GM23338 (cell line): ENCODE measurements at regions not wholly inside any gene's neighbourhood (a gene's known extent, or its start where the extent isn't known, plus 50 kb on each side); places are given as distances from the start of the nearest gene placed in this dataset.

Source experiments
- ATAC-seq: fragments of 200-7000 bp; cut with Tn5 transposase; 3 replicates; pipeline ENCODE4 v1.9.1; 2020
- DNase-seq: peaks from one replicate; pipeline ENCODE4 v3.0.0-alpha.2; 2015; ENCODE audit warnings: low spot score
- H2AFZ ChIP-seq: fragments of 200-600 bp; sonication (generic); 2 replicates; pipeline ENCODE4 v1.8.0; 2016; ENCODE audit warnings: antibody characterized with exemption, mild to moderate bottlenecking, moderate library complexity
- H3F3A ChIP-seq: fragments of 200-600 bp; sonication (generic); replicated peaks from 2 replicates; pipeline ENCODE4 v1.8.0; 2017; ENCODE audit warnings: antibody characterized with exemption, mixed run types, low read depth
- H3K27ac ChIP-seq: fragments of 200-600 bp; sonication (generic); 2 replicates; pipeline ENCODE4 v1.6.1; 2016; ENCODE audit warnings: low read depth
- H3K27me3 ChIP-seq: fragments of 200-600 bp; sonication (generic); 2 replicates; pipeline ENCODE4 v1.8.0; 2016; ENCODE audit warnings: mild to moderate bottlenecking, mixed run types, moderate library complexity; ENCODE audit not compliant: insufficient read depth
- H3K36me3 ChIP-seq: fragments of 200-600 bp; sonication (generic); 2 replicates; pipeline ENCODE4 v1.8.0; 2016; ENCODE audit warnings: mild to moderate bottlenecking; ENCODE audit not compliant: insufficient read depth
- H3K4me1 ChIP-seq: fragments of 200-600 bp; sonication (generic); 2 replicates; pipeline ENCODE4 v1.8.0; 2016; ENCODE audit warnings: mild to moderate bottlenecking, moderate library complexity; ENCODE audit not compliant: insufficient read depth
- H3K4me2 ChIP-seq: fragments of 200-600 bp; sonication (generic); 2 replicates; pipeline ENCODE4 v1.7.1; 2017; ENCODE audit warnings: mixed run types
- H3K4me3 ChIP-seq: fragments of 200-600 bp; sonication (generic); 2 replicates; pipeline ENCODE4 v1.6.1; 2016; ENCODE audit warnings: mixed run types
- H3K79me2 ChIP-seq: fragments of 200-600 bp; sonication (generic); replicated peaks from 2 replicates; pipeline ENCODE4 v1.8.0; 2017; ENCODE audit warnings: mild to moderate bottlenecking; ENCODE audit not compliant: insufficient read depth
- H3K9me2 ChIP-seq: fragments of 200-600 bp; sonication (generic); 2 replicates; pipeline ENCODE4 v1.8.0; 2017; ENCODE audit not compliant: insufficient read depth
- H4K20me1 ChIP-seq: fragments of 200-600 bp; sonication (generic); replicated peaks from 2 replicates; pipeline ENCODE4 v1.8.0; 2017; ENCODE audit warnings: mild to moderate bottlenecking; ENCODE audit not compliant: insufficient read depth
- H3K27ac Mint-ChIP-seq: 2 replicates; pipeline ENCODE4 v1.8.0; 2020; ENCODE audit warnings: inconsistent platforms, mild to moderate bottlenecking, moderate library complexity, mixed read lengths
- H3K27me3 Mint-ChIP-seq: 3 replicates; pipeline ENCODE4 v1.8.0; 2022; ENCODE audit warnings: low read depth, mild to moderate bottlenecking, moderate library complexity, mixed read lengths, inconsistent platforms; ENCODE audit not compliant: insufficient read depth, poor library complexity
- H3K36me3 Mint-ChIP-seq: 3 replicates; pipeline ENCODE4 v1.8.0; 2021; ENCODE audit warnings: low read depth, mild to moderate bottlenecking, inconsistent platforms, moderate library complexity, mixed read lengths
- H3K4me1 Mint-ChIP-seq: 3 replicates; pipeline ENCODE4 v1.8.0; 2020; ENCODE audit warnings: mild to moderate bottlenecking, inconsistent platforms, mixed read lengths
- H3K4me3 Mint-ChIP-seq: 3 replicates; pipeline ENCODE4 v1.8.0; 2021; ENCODE audit warnings: moderate library complexity, mild to moderate bottlenecking, inconsistent platforms, mixed read lengths
- H3K9me3 Mint-ChIP-seq: 3 replicates; pipeline ENCODE4 v1.8.0; 2020; ENCODE audit warnings: moderate library complexity, mild to moderate bottlenecking, inconsistent platforms, mixed read lengths
- CREB1 ChIP-seq: fragments of 250-450 bp; sonication (Bioruptor Pico); IDR thresholded peaks from 2 replicates; pipeline ENCODE4 v1.5.0; 2020; ENCODE audit warnings: low read depth, mild to moderate bottlenecking, moderate library complexity
- EZH2 ChIP-seq: fragments of 200-600 bp; sonication (generic); IDR thresholded peaks from one replicate; pipeline ENCODE4 v1.8.0; 2017; ENCODE audit warnings: antibody characterized with exemption, mild to moderate bottlenecking, low read depth; ENCODE audit not compliant: unreplicated experiment
- JUNB ChIP-seq: IDR thresholded peaks from one replicate; pipeline ENCODE4 v1.6.1; 2016; ENCODE audit warnings: antibody characterized with exemption; ENCODE audit not compliant: unreplicated experiment
- POLR2AphosphoS5 ChIP-seq: IDR thresholded peaks from 2 replicates; pipeline ENCODE4 v1.6.1; 2016; ENCODE audit warnings: antibody characterized with exemption, low read depth
- ZNF114 ChIP-seq: fragments of 250-450 bp; sonication (Bioruptor Pico); IDR thresholded peaks from 2 replicates; pipeline ENCODE4 v1.5.0; 2020; ENCODE audit warnings: mild to moderate bottlenecking, moderate library complexity
- ZNF331 ChIP-seq: fragments of 250-450 bp; sonication (Bioruptor Pico); IDR thresholded peaks from 2 replicates; pipeline ENCODE4 v1.5.0; 2020; ENCODE audit warnings: low read depth, mild to moderate bottlenecking, moderate library complexity
- TF ChIP-seq, protein P1 (sequence below): fragments of 250-450 bp; sonication (Bioruptor Pico); IDR thresholded peaks from 2 replicates; pipeline ENCODE4 v1.5.0; 2020; ENCODE audit warnings: mild to moderate bottlenecking, moderate library complexity
- TF ChIP-seq, protein P2 (sequence below): IDR thresholded peaks from 2 replicates; pipeline ENCODE4 v1.6.1; 2016; ENCODE audit warnings: antibody characterized with exemption

DNA sequence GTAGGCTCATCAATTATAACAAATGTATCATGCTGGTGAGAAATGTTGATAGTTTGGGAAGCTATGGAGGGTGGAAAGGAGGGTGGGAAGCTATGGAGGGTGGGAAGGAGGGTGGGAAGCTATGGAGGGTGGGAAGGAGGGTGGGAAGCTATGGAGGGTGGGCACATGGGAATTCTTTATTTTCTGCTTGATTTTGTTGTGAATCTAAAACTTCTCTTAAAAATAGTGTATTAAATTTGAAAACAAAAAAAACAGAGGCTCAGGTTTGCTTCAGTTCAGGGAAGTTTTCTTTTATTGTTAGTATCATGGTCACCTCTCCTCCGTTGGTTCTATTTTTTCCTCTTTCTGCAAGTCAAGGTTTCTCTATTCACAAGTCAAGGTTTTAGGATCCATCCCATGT lies 106.4 kb downstream of the SOD2 start (continued):
- TF ChIP-seq, protein P1, sequence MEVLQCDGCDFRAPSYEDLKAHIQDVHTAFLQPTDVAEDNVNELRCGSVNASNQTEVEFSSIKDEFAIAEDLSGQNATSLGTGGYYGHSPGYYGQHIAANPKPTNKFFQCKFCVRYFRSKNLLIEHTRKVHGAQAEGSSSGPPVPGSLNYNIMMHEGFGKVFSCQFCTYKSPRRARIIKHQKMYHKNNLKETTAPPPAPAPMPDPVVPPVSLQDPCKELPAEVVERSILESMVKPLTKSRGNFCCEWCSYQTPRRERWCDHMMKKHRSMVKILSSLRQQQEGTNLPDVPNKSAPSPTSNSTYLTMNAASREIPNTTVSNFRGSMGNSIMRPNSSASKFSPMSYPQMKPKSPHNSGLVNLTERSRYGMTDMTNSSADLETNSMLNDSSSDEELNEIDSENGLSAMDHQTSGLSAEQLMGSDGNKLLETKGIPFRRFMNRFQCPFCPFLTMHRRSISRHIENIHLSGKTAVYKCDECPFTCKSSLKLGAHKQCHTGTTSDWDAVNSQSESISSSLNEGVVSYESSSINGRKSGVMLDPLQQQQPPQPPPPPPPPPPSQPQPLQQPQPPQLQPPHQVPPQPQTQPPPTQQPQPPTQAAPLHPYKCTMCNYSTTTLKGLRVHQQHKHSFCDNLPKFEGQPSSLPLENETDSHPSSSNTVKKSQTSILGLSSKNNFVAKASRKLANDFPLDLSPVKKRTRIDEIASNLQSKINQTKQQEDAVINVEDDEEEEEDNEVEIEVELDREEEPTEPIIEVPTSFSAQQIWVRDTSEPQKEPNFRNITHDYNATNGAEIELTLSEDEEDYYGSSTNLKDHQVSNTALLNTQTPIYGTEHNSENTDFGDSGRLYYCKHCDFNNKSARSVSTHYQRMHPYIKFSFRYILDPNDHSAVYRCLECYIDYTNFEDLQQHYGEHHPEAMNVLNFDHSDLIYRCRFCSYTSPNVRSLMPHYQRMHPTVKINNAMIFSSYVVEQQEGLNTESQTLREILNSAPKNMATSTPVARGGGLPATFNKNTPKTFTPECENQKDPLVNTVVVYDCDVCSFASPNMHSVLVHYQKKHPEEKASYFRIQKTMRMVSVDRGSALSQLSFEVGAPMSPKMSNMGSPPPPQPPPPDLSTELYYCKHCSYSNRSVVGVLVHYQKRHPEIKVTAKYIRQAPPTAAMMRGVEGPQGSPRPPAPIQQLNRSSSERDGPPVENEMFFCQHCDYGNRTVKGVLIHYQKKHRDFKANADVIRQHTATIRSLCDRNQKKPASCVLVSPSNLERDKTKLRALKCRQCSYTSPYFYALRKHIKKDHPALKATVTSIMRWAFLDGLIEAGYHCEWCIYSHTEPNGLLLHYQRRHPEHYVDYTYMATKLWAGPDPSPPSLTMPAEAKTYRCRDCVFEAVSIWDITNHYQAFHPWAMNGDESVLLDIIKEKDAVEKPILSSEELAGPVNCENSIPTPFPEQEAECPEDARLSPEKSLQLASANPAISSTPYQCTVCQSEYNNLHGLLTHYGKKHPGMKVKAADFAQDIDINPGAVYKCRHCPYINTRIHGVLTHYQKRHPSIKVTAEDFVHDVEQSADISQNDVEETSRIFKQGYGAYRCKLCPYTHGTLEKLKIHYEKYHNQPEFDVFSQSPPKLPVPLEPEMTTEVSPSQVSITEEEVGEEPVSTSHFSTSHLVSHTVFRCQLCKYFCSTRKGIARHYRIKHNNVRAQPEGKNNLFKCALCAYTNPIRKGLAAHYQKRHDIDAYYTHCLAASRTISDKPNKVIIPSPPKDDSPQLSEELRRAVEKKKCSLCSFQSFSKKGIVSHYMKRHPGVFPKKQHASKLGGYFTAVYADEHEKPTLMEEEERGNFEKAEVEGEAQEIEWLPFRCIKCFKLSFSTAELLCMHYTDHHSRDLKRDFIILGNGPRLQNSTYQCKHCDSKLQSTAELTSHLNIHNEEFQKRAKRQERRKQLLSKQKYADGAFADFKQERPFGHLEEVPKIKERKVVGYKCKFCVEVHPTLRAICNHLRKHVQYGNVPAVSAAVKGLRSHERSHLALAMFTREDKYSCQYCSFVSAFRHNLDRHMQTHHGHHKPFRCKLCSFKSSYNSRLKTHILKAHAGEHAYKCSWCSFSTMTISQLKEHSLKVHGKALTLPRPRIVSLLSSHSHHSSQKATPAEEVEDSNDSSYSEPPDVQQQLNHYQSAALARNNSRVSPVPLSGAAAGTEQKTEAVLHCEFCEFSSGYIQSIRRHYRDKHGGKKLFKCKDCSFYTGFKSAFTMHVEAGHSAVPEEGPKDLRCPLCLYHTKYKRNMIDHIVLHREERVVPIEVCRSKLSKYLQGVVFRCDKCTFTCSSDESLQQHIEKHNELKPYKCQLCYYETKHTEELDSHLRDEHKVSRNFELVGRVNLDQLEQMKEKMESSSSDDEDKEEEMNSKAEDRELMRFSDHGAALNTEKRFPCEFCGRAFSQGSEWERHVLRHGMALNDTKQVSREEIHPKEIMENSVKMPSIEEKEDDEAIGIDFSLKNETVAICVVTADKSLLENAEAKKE (CRISPR knock-in tag): no peak
- TF ChIP-seq ZNF331 (CRISPR knock-in tag) (no peak), CREB1 (CRISPR knock-in tag) (no peak), EZH2 (no peak), ZNF114 (CRISPR knock-in tag) (no peak)
- TF ChIP-seq, protein P2, sequence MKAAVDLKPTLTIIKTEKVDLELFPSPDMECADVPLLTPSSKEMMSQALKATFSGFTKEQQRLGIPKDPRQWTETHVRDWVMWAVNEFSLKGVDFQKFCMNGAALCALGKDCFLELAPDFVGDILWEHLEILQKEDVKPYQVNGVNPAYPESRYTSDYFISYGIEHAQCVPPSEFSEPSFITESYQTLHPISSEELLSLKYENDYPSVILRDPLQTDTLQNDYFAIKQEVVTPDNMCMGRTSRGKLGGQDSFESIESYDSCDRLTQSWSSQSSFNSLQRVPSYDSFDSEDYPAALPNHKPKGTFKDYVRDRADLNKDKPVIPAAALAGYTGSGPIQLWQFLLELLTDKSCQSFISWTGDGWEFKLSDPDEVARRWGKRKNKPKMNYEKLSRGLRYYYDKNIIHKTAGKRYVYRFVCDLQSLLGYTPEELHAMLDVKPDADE: no peak

DNA sequence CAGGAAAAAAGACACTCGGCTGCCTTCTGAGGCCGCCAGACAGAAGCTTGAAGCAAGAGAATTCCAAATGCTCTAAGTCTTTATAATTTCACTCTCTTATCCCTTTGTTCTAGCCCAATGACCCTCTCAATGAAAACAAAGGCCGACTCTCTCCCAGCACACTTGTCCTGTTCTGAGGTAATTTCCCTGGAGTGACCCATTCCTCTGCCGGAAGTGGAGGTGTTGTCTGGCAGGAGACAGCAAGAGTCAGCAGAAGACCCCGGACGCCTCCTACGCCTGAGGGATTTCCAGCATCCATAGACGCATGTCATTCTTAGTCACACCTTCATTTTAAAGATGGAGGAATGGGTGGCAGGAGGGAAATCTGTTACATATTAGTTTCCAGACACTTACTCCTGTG lies 110.3 kb downstream of the SOD2 start:
- Histone ChIP-seq H3K4me1 (no peaks in the 10 kb centered on the region), H3K4me2 (peak overlapping the region; percentile 6; the same call in 1 of the 2 replicates), H2AFZ (peak overlapping the region; percentile 67), H3K79me2 (no peaks in the 10 kb centered on the region), H3K9me2 (no peaks in the 10 kb centered on the region), H4K20me1 (no peaks in the 10 kb centered on the region), H3F3A (no peaks in the 10 kb centered on the region), H3K27ac (0 out of 2 replicates have a peak overlapping the region, but pooled peaks have one; percentile 50), H3K27me3 (no peaks in the 10 kb centered on the region), H3K4me3 (no peak overlapping the region), H3K36me3 (no peaks in the 10 kb centered on the region)
- no peaks in the 10 kb centered on the region; the same call in 1 of the 3 replicates for H3K9me3 Mint-ChIP-seq
- no peak overlapping the region for H3K4me3 Mint-ChIP-seq
- no peaks in the 10 kb centered on the region for H3K36me3 Mint-ChIP-seq
- no peak for ATAC-seq
- H3K27me3 Mint-ChIP-seq: peaks cover 3% of the 10 kb centered on the region
- no peak for DNase-seq
- 0 out of 3 replicates have a peak, but pooled peaks cover 2% of the 10 kb centered on the region for H3K4me1 Mint-ChIP-seq
- no peak overlapping the region for H3K27ac Mint-ChIP-seq
- TF ChIP-seq EZH2 (no peak), JUNB (no peak), POLR2AphosphoS5 (no peak)
- TF ChIP-seq, protein P1 (CRISPR knock-in tag): no peak
